Sigmoid colon (tissue), 6 donors: ENCODE measurements at regions not wholly inside any gene's neighbourhood (a gene's known extent, or its start where the extent isn't known, plus 50 kb on each side); places are given as distances from the start of the nearest gene placed in this dataset.

Experiments used
- DNase-seq: peaks from one replicate; pipeline ENCODE4 v3.0.0-alpha.2; 2019
- H3K27ac ChIP-seq, 4 donors: fragments of 200-600 bp; sonication (generic); one replicate each; pipeline ENCODE4 v1.5.1; 2016 to 2019; ENCODE audit warnings: mild to moderate bottlenecking in 1 of 4
- H3K27me3 ChIP-seq, 3 donors: fragments of 200-600 bp; sonication (generic); one replicate each; pipeline ENCODE4 v1.5.1; 2019; ENCODE audit warnings: mild to moderate bottlenecking in 1 of 3
- H3K36me3 ChIP-seq, 4 donors: fragments of 200-600 bp; sonication (generic); one replicate each; pipeline ENCODE4 v1.5.1; 2016 to 2019
- H3K4me1 ChIP-seq, 4 donors: fragments of 200-600 bp; sonication (generic); one replicate each; pipeline ENCODE4 v1.5.1; 2017 to 2019
- H3K4me3 ChIP-seq, 4 donors: fragments of 200-600 bp; sonication (generic); one replicate each; pipeline ENCODE4 v1.5.1; 2017 to 2019; ENCODE audit warnings: mild to moderate bottlenecking in 2 of 4, moderate library complexity in 1 of 4
- H3K9me3 ChIP-seq, 4 donors: fragments of 200-600 bp in 3 of 4; sonication (generic) in 3 of 4; one replicate each; pipeline versions ENCODE4 v1.5.1 to v1.6.1; 2013 to 2019
- CTCF ChIP-seq, 4 experiments: fragments of 450-650 bp in 3 of 4; fragments of 200-600 bp in 1 of 4; IDR thresholded peaks; one replicate each; pipeline ENCODE4 v1.5.1; 2016 to 2019; ENCODE audit warnings: antibody characterized with exemption in 4 of 4, mild to moderate bottlenecking in 3 of 4, moderate library complexity in 2 of 4
- EP300 ChIP-seq, 4 donors: sonication (generic); formaldehyde crosslinking; IDR thresholded peaks; one replicate each; pipeline ENCODE4 v1.6.1; 2017; ENCODE audit warnings: antibody characterized with exemption in 4 of 4
- POLR2A ChIP-seq, 2 donors: fragments of 450-650 bp; IDR thresholded peaks; one replicate each; pipeline ENCODE4 v1.6.1; 2016; ENCODE audit warnings: antibody characterized with exemption in 2 of 2, mild to moderate bottlenecking in 2 of 2, moderate library complexity in 2 of 2
- POLR2AphosphoS5 ChIP-seq, 4 donors: sonication (generic); formaldehyde crosslinking; IDR thresholded peaks; one replicate each; pipeline ENCODE4 v1.6.1; 2017; ENCODE audit warnings: antibody characterized with exemption in 4 of 4
- WGBS, 2 donors: extraction: QIAGEN DNeasy Blood & Tissue Kit; methylation state at CpG; one replicate each; pipeline ENCODE4 v1.1.7; 2013; 5-methylcytosine and 5-hydroxymethylcytosine counted together
- intact Hi-C: fragments of 100-400 bp; cut with DNase I; formaldehyde crosslinking; loops from one replicate; pipeline ENCODE4 v1.15.1; 2023
- donor health status: healthy with polysubstance abuse.
- donor health status: healthy.

DNA sequence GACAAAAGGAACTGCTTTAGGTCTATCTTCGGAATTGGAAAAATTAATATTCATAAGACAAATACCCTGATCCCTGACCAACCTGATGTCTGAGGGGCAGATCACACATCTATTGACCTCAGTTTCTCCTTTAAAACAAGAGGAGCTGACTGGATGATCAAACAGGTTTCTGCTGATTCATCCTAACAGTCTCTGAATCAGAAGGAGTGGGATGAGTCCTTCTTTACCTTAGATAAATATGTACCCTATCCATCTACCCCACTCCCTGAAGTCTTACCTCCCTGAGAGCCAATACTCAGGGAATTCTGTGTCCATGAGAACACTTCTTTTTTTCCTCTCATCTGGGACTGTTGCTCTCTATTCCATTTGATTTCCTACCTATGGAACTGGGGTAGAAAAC is 80.3 kb upstream of the CRHR1 start:
- no peaks in the 10 kb centered on the region for H3K9me3 ChIP-seq
- no peak for DNase-seq
- no peaks in the 10 kb centered on the region for H3K27me3 ChIP-seq
- H3K27ac ChIP-seq, result no peak overlapping the region
- 83 to 95% methylated on average over 1 of the region's 1 CpG for WGBS, 2 donors
- no peaks in the 10 kb centered on the region for H3K36me3 ChIP-seq
- intact Hi-C loops, result no loop called here
- no peaks in the 10 kb centered on the region for H3K4me1 ChIP-seq
- H3K4me3 ChIP-seq, result no peak overlapping the region
- TF ChIP-seq POLR2A (IDR thresholded peaks at IDR 0.05) (no peak), CTCF (IDR thresholded peaks at IDR 0.05) (no peak), POLR2AphosphoS5 (IDR thresholded peaks at IDR 0.05) (no peak), EP300 (IDR thresholded peaks at IDR 0.05) (no peak)

- Histone ChIP-seq H3K4me1 (no peaks in the 10 kb centered on the region), H3K27me3 (no peaks in the 10 kb centered on the region), H3K36me3 (no peaks in the 10 kb centered on the region), H3K4me3 (no peak overlapping the region), H3K9me3 (no peaks in the 10 kb centered on the region), H3K27ac (no peak overlapping the region)
- TF ChIP-seq POLR2AphosphoS5 (IDR thresholded peaks at IDR 0.05), result no peak
- no peak for TF ChIP-seq CTCF (IDR thresholded peaks at IDR 0.05)
- no peak for TF ChIP-seq EP300 (IDR thresholded peaks at IDR 0.05)
- no peak for TF ChIP-seq POLR2A (IDR thresholded peaks at IDR 0.05)
- 49 to 61% methylated on average over 2 of the region's 2 CpGs for WGBS, 2 donors
- no peak for DNase-seq
- intact Hi-C loops, result no loop called here
These were observed 79.9 kb upstream of the CRHR1 start for GRCh38 chr17:45704251-45704650.

DNA sequence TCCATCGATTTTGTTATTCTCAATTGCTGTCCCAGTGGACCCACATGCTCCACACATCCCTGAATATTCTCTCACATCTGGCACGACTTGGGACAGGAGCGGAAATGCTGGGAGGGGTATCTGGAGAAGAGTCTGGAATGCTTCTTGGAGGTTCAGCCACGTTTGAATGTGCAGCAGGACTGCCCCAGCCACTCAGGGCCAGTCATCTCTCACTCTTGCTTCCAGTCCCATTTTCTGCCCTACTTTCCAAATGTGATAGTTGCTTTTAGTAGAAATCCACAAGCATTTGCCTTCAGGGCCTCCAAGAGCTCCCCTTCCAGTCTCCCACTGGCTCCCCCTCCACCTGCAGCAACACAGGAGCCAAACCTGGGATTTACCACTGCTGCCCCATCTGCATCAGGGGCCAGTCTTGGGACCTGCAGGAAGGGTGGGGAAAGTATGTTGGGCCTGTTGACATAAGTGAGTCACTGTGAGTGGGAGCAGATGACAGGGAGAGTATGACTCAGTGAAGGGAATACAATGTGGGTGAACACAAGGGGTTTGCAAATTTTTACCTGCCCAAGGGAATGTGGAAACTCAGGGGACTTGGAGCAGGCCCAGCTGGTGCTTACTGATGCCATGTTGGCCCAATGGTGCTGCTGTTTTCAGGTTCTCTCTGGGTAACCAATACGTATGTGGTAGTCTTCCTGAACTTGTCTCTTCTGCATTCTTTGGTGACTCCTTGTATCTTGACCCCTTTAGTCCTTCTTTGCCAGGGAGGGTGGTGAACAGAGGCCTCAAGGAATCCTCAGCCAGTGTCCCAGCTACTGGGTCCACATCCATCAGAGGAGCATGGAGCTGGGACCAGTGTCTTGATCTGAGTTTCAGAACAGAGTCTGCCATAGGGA is 78.8 kb upstream of the CRHR1 start:
- Histone ChIP-seq H3K27me3 (no peaks in the 10 kb centered on the region), H3K36me3 (no peaks in the 10 kb centered on the region), H3K4me1 (no peaks in the 10 kb centered on the region), H3K27ac (no peak overlapping the region), H3K4me3 (no peak overlapping the region), H3K9me3 (no peaks in the 10 kb centered on the region)
- WGBS, 2 donors, result 60 to 66% methylated on average over 5 of the region's 5 CpGs
- intact Hi-C loops, result no loop called here
- TF ChIP-seq CTCF (IDR thresholded peaks at IDR 0.05) (no peak), POLR2AphosphoS5 (IDR thresholded peaks at IDR 0.05) (no peak), POLR2A (IDR thresholded peaks at IDR 0.05) (no peak)
- DNase-seq, result no peak

GRCh38 chr17:45706033-45706432 is 78.1 kb upstream of the CRHR1 start:
- TF ChIP-seq CTCF (IDR thresholded peaks at IDR 0.05) (no peak), POLR2A (IDR thresholded peaks at IDR 0.05) (no peak), EP300 (IDR thresholded peaks at IDR 0.05) (no peak), POLR2AphosphoS5 (IDR thresholded peaks at IDR 0.05) (no peak)
- Histone ChIP-seq H3K9me3 (no peaks in the 10 kb centered on the region), H3K27ac (no peak overlapping the region), H3K27me3 (peaks cover 0 to 5% (median 0%) of the 10 kb centered on the region in 3 donors), H3K4me1 (no peaks in the 10 kb centered on the region), H3K4me3 (no peak overlapping the region), H3K36me3 (no peaks in the 10 kb centered on the region)
- no peak for DNase-seq
- intact Hi-C loops, result no loop called here
- 75 to 88% methylated on average over 3 of the region's 3 CpGs for WGBS, 2 donors
